ENCODE measurements at regions not wholly inside any gene's neighbourhood (a gene's known extent, or its start where the extent isn't known, plus 50 kb on each side); places are given as distances from the start of the nearest gene placed in this dataset.

- TF ChIP-seq, protein P1, sequence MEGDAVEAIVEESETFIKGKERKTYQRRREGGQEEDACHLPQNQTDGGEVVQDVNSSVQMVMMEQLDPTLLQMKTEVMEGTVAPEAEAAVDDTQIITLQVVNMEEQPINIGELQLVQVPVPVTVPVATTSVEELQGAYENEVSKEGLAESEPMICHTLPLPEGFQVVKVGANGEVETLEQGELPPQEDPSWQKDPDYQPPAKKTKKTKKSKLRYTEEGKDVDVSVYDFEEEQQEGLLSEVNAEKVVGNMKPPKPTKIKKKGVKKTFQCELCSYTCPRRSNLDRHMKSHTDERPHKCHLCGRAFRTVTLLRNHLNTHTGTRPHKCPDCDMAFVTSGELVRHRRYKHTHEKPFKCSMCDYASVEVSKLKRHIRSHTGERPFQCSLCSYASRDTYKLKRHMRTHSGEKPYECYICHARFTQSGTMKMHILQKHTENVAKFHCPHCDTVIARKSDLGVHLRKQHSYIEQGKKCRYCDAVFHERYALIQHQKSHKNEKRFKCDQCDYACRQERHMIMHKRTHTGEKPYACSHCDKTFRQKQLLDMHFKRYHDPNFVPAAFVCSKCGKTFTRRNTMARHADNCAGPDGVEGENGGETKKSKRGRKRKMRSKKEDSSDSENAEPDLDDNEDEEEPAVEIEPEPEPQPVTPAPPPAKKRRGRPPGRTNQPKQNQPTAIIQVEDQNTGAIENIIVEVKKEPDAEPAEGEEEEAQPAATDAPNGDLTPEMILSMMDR (IDR thresholded peaks at IDR 0.05) = no peak
- TF ChIP-seq POLR2A (IDR thresholded peaks at IDR 0.05) = no peak
- H3K4me1 ChIP-seq = no peaks in the 10 kb centered on the region
Measured at GRCh38 chr11:82004537-82005213, 729.0 kb downstream of the FAM181B start.

GRCh38 chr11:82003671-82004515 lies 729.8 kb downstream of the FAM181B start:
- no peak for DNase-seq
- Histone ChIP-seq H3K27me3 (no peaks in the 10 kb centered on the region), H3K4me3 (no peak overlapping the region), H3K27ac (no peak overlapping the region), H3K36me3 (no peaks in the 10 kb centered on the region), H3K4me1 (no peaks in the 10 kb centered on the region), H3K9me3 (no peaks in the 10 kb centered on the region)
- TF ChIP-seq, protein P1 (IDR thresholded peaks at IDR 0.05) = no peak
- TF ChIP-seq POLR2A (IDR thresholded peaks at IDR 0.05) = no peak

More at GRCh38 chr11:82004537-82005213, 729.0 kb downstream of the FAM181B start:
- Histone ChIP-seq H3K36me3 (no peaks in the 10 kb centered on the region), H3K4me3 (no peak overlapping the region), H3K9me3 (no peaks in the 10 kb centered on the region), H3K27me3 (no peaks in the 10 kb centered on the region), H3K27ac (no peak overlapping the region)
- no peak for DNase-seq

DNA sequence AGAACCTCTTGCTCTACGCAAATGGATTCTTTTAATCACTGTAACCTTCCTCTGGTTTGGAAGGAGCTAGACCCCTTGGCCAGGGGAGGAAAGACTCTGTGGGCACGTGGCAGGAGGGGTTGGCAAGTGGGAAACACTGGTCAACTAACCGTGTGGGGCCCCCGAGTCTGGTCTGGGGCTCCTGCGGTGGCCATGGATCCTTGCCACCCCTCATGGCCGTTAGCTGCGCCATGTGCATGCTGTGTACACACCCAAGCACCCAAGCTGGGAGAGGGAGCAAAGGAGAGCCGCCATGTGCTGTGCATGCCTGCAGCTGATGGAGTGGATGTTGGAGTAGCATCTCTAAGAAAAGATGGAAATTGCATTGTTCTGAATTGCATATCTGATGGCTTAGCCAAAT lies 730.6 kb downstream of the FAM181B start:
- Histone ChIP-seq H3K27ac (no peak overlapping the region), H3K9me3 (no peaks in the 10 kb centered on the region), H3K36me3 (no peaks in the 10 kb centered on the region), H3K4me1 (no peaks in the 10 kb centered on the region), H3K4me3 (no peak overlapping the region), H3K27me3 (no peaks in the 10 kb centered on the region)
- DNase-seq = no peak
- no peak for TF ChIP-seq POLR2A (IDR thresholded peaks at IDR 0.05)
- TF ChIP-seq, protein P1 (IDR thresholded peaks at IDR 0.05) = no peak

DNA sequence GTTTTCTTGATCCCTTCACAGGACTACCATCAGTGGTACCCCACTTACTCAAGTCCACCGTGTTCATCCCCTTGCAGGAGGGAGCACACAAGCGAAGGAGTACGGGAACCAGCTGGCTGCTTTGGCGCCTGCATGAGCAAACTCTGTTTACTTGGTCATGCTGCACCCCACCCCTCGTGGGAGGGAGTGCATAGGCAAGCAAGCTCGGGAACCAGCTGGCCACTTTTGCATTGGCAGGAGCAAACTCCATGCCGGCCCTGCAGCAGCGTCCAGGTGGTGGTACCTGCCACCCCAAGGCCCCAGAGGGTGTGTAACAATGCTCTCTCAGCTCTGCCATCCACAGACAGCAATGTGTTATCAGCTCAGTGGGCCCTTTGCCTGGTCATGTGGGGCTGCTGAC lies 737.8 kb downstream of the FAM181B start:
- no peak for DNase-seq
- peaks cover 0 to 3% (median 0%) of the 10 kb centered on the region in 4 donors for H3K9me3 ChIP-seq
- H3K27me3 ChIP-seq = no peaks in the 10 kb centered on the region
- no peaks in the 10 kb centered on the region for H3K36me3 ChIP-seq
- no peak overlapping the region for H3K27ac ChIP-seq
- no peaks in the 10 kb centered on the region for H3K4me1 ChIP-seq
- no peak for TF ChIP-seq POLR2A (IDR thresholded peaks at IDR 0.05)
- TF ChIP-seq, protein P1 (IDR thresholded peaks at IDR 0.05) = no peak
- no peak overlapping the region for H3K4me3 ChIP-seq

GRCh38 chr11:81993755-81994154 lies 739.9 kb downstream of the FAM181B start:
- TF ChIP-seq POLR2A (IDR thresholded peaks at IDR 0.05) = no peak
- TF ChIP-seq, protein P1 (IDR thresholded peaks at IDR 0.05) = no peak
- H3K9me3 ChIP-seq = peaks cover 0 to 7% (median 0%) of the 10 kb centered on the region in 4 donors
- H3K36me3 ChIP-seq = no peaks in the 10 kb centered on the region

More at GRCh38 chr11:81993755-81994154, 739.9 kb downstream of the FAM181B start:
- Histone ChIP-seq H3K4me3 (no peak overlapping the region), H3K27ac (no peak overlapping the region), H3K4me1 (no peaks in the 10 kb centered on the region), H3K27me3 (no peaks in the 10 kb centered on the region)
- DNase-seq = no peak

All from Peyer's patch (tissue), 4 donors.